NT2/D1 (cell line): ENCODE measurements at regions not wholly inside any gene's neighbourhood (a gene's known extent, or its start where the extent isn't known, plus 50 kb on each side); places are given as distances from the start of the nearest gene placed in this dataset.

ENCODE experiments used
- SUZ12 ChIP-seq: IDR thresholded peaks from 2 replicates; pipeline ENCODE4 v1.6.1; 2011; ENCODE audit not compliant: insufficient read length, insufficient read depth; ENCODE audit errors: extremely low read depth
- YY1 ChIP-seq: IDR thresholded peaks from 2 replicates; pipeline ENCODE4 v1.6.1; 2011; ENCODE audit not compliant: insufficient read length, insufficient read depth

DNA sequence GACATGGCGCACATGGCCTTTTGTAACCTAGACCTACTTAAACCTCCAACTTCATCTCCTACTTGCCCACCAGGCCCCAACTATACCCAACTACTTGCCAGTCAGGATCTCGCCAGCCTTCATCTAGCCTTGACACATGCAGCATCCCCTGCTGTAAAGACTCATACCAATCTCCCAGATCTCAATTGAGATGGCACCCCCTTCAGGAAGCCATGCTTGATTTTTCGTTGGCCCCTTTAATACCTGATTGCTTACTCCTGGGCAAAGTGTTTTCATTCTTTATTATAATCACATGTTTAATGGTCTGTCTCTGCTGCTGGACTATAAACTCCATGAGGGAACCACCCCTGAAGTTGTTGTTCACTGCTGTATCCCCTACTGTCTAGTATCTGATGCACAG is 150.8 kb downstream of the SOX2 start:
- no peak for TF ChIP-seq YY1
- TF ChIP-seq SUZ12: no peak
